Loucy (cell line): ENCODE measurements at regions not wholly inside any gene's neighbourhood (a gene's known extent, or its start where the extent isn't known, plus 50 kb on each side); places are given as distances from the start of the nearest gene placed in this dataset.

Experiments
- H2AFZ ChIP-seq: fragments of 200-600 bp; sonication (generic); 2 replicates; pipeline ENCODE4 v1.6.0; 2016; ENCODE audit warnings: antibody characterized with exemption, mild to moderate bottlenecking, low read length, moderate library complexity
- H3F3A ChIP-seq: fragments of 200-600 bp; 2 replicates; pipeline ENCODE4 v1.6.0; 2016; ENCODE audit warnings: antibody characterized with exemption, low read depth, mild to moderate bottlenecking
- H3K27me3 ChIP-seq: fragments of 200-600 bp; sonication (generic); 2 replicates; pipeline ENCODE4 v1.6.1; 2014; ENCODE audit warnings: low read length, mild to moderate bottlenecking; ENCODE audit not compliant: insufficient read depth, poor library complexity, severe bottlenecking
- H3K36me3 ChIP-seq: fragments of 200-600 bp; sonication (generic); 2 replicates; pipeline ENCODE4 v1.6.1; 2016; ENCODE audit warnings: low read length; ENCODE audit not compliant: insufficient read depth
- H3K4me1 ChIP-seq: fragments of 200-600 bp; sonication (generic); 2 replicates; pipeline ENCODE4 v1.5.1; 2014; ENCODE audit warnings: low read length, mild to moderate bottlenecking; ENCODE audit not compliant: insufficient read depth, poor library complexity, severe bottlenecking
- H3K4me2 ChIP-seq: fragments of 200-600 bp; sonication (generic); 2 replicates; pipeline ENCODE4 v1.6.0; 2014; ENCODE audit warnings: antibody characterized with exemption, low read length, low read depth, mild to moderate bottlenecking; ENCODE audit not compliant: poor library complexity, severe bottlenecking
- H3K4me3 ChIP-seq: fragments of 200-600 bp; sonication (generic); 2 replicates; pipeline ENCODE4 v1.5.1; 2014; ENCODE audit warnings: low read length, mild to moderate bottlenecking, mixed read lengths; ENCODE audit not compliant: poor library complexity, severe bottlenecking
- H3K79me2 ChIP-seq: fragments of 200-600 bp; sonication (generic); 2 replicates; pipeline ENCODE4 v1.6.1; 2014; ENCODE audit warnings: low read length; ENCODE audit not compliant: insufficient read depth
- H3K9ac ChIP-seq: fragments of 200-600 bp; sonication (generic); 2 replicates; pipeline ENCODE4 v1.6.0; 2014; ENCODE audit warnings: mild to moderate bottlenecking, low read depth, low read length, moderate library complexity; ENCODE audit not compliant: poor library complexity, severe bottlenecking
- H3K9me2 ChIP-seq: fragments of 200-600 bp; sonication (generic); replicated peaks from 2 replicates; pipeline ENCODE4 v1.6.1; 2016; ENCODE audit warnings: low read depth, low read length, mixed read lengths
- H3K9me3 ChIP-seq: fragments of 200-600 bp; sonication (generic); 2 replicates; pipeline ENCODE4 v1.6.1; 2014; ENCODE audit warnings: mild to moderate bottlenecking, antibody characterized with exemption, low read length, low read depth; ENCODE audit not compliant: insufficient read depth
- H4K20me1 ChIP-seq: fragments of 200-600 bp; sonication (generic); 2 replicates; pipeline ENCODE4 v1.6.0; 2014; ENCODE audit warnings: antibody characterized with exemption, low read length, mild to moderate bottlenecking; ENCODE audit not compliant: insufficient read depth, poor library complexity, severe bottlenecking
- CTCF ChIP-seq: fragments of 200-600 bp; sonication (generic); conservative IDR thresholded peaks from 2 replicates; pipeline ENCODE4 v1.5.1; 2014; ENCODE audit warnings: mild to moderate bottlenecking, antibody characterized with exemption, low read length
- EZH2phosphoT487 ChIP-seq: fragments of 200-600 bp; IDR thresholded peaks from 2 replicates; pipeline ENCODE4 v1.6.1; 2018; ENCODE audit warnings: antibody characterized with exemption, mild to moderate bottlenecking, moderate library complexity, borderline replicate concordance

- H2AFZ ChIP-seq: no peak overlapping the region
- H3K36me3 ChIP-seq: no peaks in the 10 kb centered on the region
- no peaks in the 10 kb centered on the region for H3K27me3 ChIP-seq
- H3K79me2 ChIP-seq: no peaks in the 10 kb centered on the region
- TF ChIP-seq CTCF (no peak), EZH2phosphoT487 (no peak)
- no peaks in the 10 kb centered on the region for H4K20me1 ChIP-seq
- H3K4me3 ChIP-seq: no peak overlapping the region
- H3F3A ChIP-seq: no peaks in the 10 kb centered on the region
- H3K9me3 ChIP-seq: no peaks in the 10 kb centered on the region
- no peak overlapping the region for H3K4me2 ChIP-seq
- no peaks in the 10 kb centered on the region for H3K9me2 ChIP-seq
- no peak overlapping the region for H3K9ac ChIP-seq
- no peaks in the 10 kb centered on the region for H3K4me1 ChIP-seq
These were observed 476.6 kb downstream of the GRXCR1 start for GRCh38 chr4:43369036-43369594.

- Histone ChIP-seq H2AFZ (no peak overlapping the region), H3K4me2 (no peak overlapping the region), H3K9me2 (no peaks in the 10 kb centered on the region), H4K20me1 (no peaks in the 10 kb centered on the region), H3K79me2 (no peaks in the 10 kb centered on the region), H3F3A (no peaks in the 10 kb centered on the region), H3K9me3 (no peaks in the 10 kb centered on the region), H3K9ac (no peak overlapping the region), H3K4me1 (no peaks in the 10 kb centered on the region), H3K36me3 (no peaks in the 10 kb centered on the region), H3K27me3 (no peaks in the 10 kb centered on the region), H3K4me3 (no peak overlapping the region)
- TF ChIP-seq CTCF: no peak
- no peak for TF ChIP-seq EZH2phosphoT487
These were observed 480.7 kb downstream of the GRXCR1 start for GRCh38 chr4:43373201-43373600.

- no peaks in the 10 kb centered on the region for H4K20me1 ChIP-seq
- no peak overlapping the region for H2AFZ ChIP-seq
- H3K9me3 ChIP-seq: no peaks in the 10 kb centered on the region
- no peaks in the 10 kb centered on the region for H3K4me1 ChIP-seq
- H3K9ac ChIP-seq: no peak overlapping the region
- H3K4me3 ChIP-seq: no peak overlapping the region
- H3F3A ChIP-seq: no peaks in the 10 kb centered on the region
- no peaks in the 10 kb centered on the region for H3K79me2 ChIP-seq
- no peak for TF ChIP-seq CTCF
- no peak for TF ChIP-seq EZH2phosphoT487
- H3K4me2 ChIP-seq: no peak overlapping the region
- no peaks in the 10 kb centered on the region for H3K36me3 ChIP-seq
- H3K9me2 ChIP-seq: 0 out of 2 replicates have a peak, but pooled peaks cover 3% of the 10 kb centered on the region
- H3K27me3 ChIP-seq: no peaks in the 10 kb centered on the region
These were observed 481.8 kb downstream of the GRXCR1 start for GRCh38 chr4:43374216-43374751.
